HG02571 (cell line): ENCODE measurements at regions not wholly inside any gene's neighbourhood (a gene's known extent, or its start where the extent isn't known, plus 50 kb on each side); places are given as distances from the start of the nearest gene placed in this dataset.

ENCODE experiments used
- ATAC-seq: cut with Tn5 transposase; IDR thresholded peaks from one replicate; pipeline ENCODE4 v1.9.1; 2021; ENCODE audit warnings: mild to moderate bottlenecking, moderate library complexity; ENCODE audit not compliant: unreplicated experiment

DNA sequence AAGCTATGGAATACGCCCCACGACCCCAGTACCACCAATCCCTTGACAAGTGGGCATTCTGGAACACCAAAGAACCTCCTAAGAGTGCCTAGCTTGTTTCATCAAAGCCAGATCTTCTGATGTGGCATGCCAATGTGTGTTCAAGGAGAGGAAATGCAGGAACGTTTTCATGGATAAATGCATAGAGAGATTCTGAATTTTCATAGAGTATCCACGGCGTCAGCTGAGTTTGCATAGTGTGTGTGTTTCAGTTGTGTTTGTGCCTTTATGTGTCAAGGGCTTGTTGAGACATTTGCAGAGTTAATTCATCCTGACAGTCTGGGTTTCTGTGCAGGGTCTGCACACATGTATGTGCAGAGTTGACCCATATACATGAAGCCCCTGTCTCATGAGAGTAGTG lies 172.7 kb upstream of the LRFN2 start:
- no peak for ATAC-seq

- no peak for ATAC-seq
Measured at GRCh38 chr6:40759264-40759663, 172.1 kb upstream of the LRFN2 start.

DNA sequence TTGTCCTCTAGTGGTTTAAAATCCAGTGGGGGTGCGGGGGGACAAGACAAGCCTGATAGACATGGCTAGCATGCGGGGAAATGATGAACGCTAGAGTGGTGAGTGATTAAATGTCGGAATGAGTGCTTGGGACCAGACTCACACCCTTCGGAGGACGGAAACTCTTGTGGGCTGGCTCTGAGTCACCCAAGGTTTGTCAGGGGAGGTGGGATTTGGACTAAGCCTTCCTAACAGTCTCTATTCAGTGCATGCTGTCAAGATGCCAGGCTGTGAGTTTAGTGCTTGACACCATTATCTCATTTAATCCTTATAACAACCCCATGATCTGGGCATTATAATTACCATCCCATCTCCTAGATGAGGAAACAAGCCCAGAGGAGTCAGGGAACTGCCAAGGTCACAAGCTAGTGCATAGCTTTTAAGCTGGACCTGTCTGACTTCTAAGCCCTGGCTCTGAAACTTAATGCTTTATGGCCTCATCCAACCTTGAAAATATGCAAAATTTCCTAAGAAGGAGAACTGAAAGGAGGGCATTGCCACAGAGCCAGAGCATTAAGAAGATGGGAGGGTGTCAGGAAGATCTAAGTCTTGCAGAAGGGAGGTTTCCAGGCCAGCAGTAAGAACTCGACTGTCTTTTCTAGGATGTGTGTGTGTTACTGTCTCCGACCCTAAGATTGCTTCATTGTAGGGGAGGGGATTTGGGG lies 168.7 kb upstream of the LRFN2 start:
- ATAC-seq: no peak

- no peak for ATAC-seq
Measured at GRCh38 chr6:40755046-40755681, 168.0 kb upstream of the LRFN2 start.

DNA sequence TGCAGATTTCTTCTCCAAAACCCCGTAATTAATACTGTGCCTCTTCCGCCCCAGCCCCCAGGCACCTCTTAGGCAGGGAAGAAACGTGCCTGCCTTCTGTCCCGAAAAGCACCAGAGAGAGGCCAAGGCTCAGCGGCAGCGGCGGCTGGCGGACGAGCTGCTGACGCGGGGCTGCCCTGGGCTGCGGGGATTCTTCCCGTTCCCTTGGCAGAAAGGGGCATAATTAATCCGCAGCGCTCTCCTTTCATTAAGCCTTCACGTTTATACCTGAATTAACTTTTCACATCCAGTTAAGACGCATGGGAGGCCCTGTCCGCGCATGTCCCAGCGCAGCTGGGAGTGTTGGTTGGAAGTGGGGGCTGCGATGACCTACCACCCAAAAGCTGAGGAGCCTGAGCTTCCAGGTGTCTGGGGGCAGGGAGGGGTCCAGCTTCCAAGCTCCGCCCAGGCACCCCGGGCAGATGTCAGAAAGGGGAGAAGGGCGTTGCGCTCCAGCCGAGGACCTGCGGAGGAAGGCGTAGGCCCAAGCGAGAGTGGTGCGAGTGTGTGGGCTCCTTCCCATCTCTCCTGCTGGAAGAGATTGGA lies 167.4 kb upstream of the LRFN2 start:
- ATAC-seq: no peak

DNA sequence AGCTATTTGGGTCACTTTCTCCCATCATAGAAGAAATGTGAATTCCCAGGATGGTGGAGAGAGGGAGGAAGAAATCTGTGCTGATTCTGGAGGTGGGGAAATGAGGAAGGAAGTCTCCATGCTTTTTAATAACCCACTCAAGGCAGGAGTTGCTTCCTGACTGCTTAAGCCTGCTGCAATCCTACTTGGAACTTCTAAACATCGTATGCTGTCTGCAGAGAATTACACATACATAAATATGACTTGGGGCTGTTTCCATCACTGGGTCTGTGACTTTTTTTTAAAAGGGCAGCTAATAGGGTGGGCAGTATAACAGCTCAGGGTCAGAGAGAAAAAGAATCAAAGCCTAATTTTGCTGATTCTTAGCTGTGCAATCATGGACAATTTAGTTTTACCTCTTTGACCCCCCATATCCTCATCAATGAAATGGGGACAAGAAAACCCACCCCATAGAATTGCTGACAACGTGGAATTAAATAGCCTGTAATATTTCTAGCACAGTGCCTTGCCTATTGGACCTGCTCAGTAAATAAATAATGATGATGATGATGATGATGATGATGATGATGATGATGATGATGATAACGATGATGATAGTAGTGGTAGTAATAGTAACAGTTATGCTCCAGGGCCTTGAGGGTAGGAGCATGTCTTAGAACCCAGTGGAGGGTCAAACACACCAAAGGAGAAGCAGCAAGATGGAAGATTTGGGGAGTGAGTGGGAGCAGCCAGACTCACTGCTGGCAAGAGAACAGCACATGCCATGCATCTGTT lies 166.7 kb upstream of the LRFN2 start:
- no peak for ATAC-seq

DNA sequence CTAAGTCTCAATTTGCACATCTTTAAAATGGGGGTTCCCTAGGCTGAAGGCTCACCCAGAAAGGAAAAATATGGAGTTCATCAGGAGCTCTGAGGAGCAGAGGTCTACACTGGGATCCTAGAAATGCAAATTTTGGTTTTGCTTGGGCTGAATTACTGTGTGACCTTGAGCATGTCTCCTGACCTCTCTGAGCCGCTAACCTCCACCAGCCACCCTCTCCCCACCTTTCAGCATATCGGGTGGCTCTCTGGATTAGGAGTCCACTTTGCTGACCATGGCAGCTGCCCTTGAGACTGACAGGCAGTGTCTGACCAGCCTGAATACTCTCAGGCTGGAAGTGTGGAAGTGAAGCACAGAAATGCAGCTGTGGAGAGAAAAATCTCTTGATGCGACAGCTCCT lies 165.9 kb upstream of the LRFN2 start:
- ATAC-seq: no peak

DNA sequence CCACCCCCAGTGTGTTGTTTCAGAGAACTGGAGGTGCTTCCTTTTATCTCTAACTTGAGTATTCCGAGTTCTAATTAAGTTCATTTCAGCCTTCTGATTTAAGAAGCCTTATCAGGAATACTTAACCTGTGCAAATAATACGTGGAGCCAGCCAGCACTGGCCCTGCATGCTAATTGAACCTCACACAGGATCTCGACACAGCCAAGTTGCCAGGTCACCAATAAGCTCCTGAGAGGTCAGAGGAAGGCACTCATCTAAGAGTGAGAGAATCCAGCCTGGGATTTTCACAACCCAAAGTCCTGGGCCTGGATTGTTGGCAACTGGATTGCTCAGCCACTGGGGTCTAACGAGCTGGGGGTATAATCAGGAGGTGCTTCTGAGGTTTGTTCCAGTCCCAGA lies 157.7 kb upstream of the LRFN2 start:
- ATAC-seq: no peak

GRCh38 chr6:40743690-40744446 lies 156.7 kb upstream of the LRFN2 start:
- no peak for ATAC-seq

GRCh38 chr6:40743226-40743625 lies 156.1 kb upstream of the LRFN2 start:
- ATAC-seq: no peak

- ATAC-seq: no peak
Measured at GRCh38 chr6:40740518-40740917, 153.4 kb upstream of the LRFN2 start.

DNA sequence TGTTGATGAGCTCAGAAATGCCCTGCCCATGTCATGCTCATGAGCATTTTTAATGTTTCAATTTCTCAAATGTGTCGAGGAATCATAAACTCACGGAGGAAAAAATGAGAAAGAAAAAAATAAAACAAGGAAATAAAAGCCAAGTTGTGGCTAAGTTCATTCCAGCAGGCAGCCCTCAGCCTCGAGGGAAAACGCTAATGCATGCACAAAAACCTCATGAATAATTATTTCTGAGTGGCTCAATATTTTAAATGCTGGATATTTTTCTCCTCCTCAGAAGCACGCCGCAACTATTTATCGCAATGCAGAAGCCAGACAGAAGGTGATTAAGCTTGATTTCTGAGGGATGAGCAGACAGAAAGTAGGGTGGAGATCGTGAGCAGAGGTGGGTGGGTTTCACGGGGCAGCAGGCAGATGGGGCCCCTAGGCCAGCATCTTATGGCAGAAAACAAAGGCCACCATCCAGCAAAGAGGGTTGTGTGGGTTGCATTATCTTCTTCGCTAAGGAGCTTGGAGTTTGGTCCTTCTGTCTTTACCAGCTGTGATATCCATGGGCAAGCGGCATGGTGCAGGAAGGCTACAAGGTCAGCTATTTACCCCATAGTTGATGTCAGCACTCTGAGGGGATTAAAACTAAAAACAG lies 151.5 kb upstream of the LRFN2 start:
- ATAC-seq: no peak

- no peak for ATAC-seq
Measured at GRCh38 chr6:40735521-40735920, 148.4 kb upstream of the LRFN2 start.

DNA sequence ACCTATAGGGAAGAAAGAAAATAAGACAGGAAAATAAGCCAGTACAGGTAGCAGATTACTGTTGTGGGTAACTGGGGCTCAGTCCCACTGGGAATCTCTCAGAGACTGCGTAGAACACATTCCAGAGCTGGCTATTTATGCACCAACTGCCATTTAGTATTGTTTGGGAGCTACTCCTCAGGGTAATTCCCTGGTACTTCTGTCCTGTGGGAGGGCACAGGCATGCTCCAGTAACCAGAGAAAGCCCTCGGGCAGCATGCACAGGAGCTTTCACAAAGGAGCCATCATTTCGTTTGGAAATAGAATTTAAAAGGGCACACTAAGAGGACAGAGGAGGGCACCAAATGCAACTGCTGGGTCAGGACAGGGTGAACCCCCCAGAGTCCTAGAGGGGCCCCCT lies 148.0 kb upstream of the LRFN2 start:
- no peak for ATAC-seq

GRCh38 chr6:40734607-40735006 lies 147.4 kb upstream of the LRFN2 start:
- ATAC-seq: no peak

DNA sequence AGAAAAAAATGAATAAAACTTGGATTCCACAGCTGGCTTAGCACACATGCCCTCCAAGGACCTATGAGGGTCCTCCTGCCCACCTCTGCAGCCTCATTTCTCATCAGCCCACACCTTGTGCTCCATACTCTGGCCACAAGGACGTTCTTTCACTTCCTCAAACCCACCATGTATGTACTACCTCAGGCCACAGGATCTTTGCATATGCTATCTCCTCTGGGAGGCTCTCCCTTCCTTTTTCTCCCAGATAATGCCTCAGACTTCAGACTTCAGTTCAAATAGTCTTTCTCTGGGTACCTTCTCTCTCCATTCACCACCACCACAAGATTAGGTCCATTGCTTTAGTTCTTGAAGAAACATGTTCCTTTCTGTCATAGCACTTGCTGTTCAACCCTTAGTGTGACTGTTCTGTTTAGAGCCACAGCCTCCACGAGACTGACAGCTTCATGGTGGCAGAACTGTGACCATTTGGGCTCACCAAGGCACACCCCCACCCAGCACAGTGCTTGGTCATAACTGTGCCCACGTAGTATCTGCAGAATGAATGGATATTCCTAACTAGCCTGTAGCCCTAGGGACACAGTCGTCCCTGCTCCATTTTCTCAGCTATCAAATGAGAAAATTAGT lies 146.7 kb upstream of the LRFN2 start:
- ATAC-seq: no peak

DNA sequence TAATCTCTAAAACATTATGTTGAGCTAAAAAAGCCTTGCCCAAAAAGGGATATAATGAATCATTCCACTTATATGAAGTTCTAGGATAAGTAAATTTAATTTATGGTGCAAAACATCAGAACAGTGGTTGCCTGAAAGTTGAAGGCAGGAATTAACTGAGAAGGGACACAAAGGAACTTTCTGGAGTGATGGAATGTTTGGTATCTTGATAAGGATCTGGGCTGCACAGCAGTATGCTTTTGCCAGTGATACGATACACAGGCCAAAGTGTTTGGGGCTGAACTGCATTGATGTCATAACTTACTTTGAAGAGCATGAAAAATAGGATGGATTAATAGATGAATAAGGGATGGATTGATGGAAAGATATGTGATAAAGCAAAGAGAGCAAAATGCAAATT lies 146.1 kb upstream of the LRFN2 start:
- no peak for ATAC-seq

DNA sequence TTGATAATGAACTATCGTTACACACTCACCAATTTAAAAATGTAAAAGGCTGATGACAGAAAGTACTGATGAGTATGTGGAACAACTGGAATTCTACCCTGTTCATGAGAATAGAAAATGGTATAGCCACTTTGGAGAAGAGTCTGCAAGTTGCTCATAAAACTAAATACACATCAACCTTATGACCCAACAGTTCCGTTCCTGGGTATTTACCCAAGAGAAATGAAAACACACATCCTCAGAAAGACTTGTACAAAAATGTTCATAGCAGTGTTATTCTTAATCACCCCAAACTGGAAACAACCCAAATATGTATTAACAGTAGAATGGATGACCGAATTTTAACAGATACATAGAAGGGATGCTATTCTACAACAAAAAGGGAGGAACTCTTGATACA lies 145.7 kb upstream of the LRFN2 start:
- ATAC-seq: no peak

GRCh38 chr6:40728643-40729042 lies 141.5 kb upstream of the LRFN2 start:
- no peak for ATAC-seq

- no peak for ATAC-seq
Measured at GRCh38 chr6:40727271-40727670, 140.1 kb upstream of the LRFN2 start.
